Mesendoderm (in vitro differentiated cells): ENCODE measurements at regions not wholly inside any gene's neighbourhood (a gene's known extent, or its start where the extent isn't known, plus 50 kb on each side); places are given as distances from the start of the nearest gene placed in this dataset.
A peak's percentile ranks its signal among the peaks of the same experiment; 100 is the strongest.

Source experiments
- DNase-seq: peaks from one replicate; pipeline ENCODE4 v3.0.0; 2013
- H2AK5ac ChIP-seq: 2 replicates; pipeline ENCODE4 v1.6.1; 2013; ENCODE audit warnings: low read length, inconsistent platforms
- H2BK120ac ChIP-seq: 2 replicates; pipeline ENCODE4 v1.6.1; 2013; ENCODE audit warnings: low read depth, mild to moderate bottlenecking, low read length, moderate library complexity, mixed read lengths
- H2BK15ac ChIP-seq: replicated peaks from 2 replicates; pipeline ENCODE4 v1.6.1; 2013; ENCODE audit warnings: low read depth, mild to moderate bottlenecking, moderate library complexity
- H2BK5ac ChIP-seq: 2 replicates; pipeline ENCODE4 v1.6.1; 2013; ENCODE audit warnings: low read length, inconsistent platforms
- H3K18ac ChIP-seq: 2 replicates; pipeline ENCODE4 v1.6.1; 2013; ENCODE audit warnings: mild to moderate bottlenecking, low read length, mixed read lengths
- H3K23ac ChIP-seq: one replicate; pipeline ENCODE4 v1.6.1; 2013; ENCODE audit warnings: low read length
- H3K27ac ChIP-seq: 2 replicates; pipeline ENCODE4 v1.5.1; 2013; ENCODE audit warnings: low read depth, mild to moderate bottlenecking, inconsistent platforms, low read length, moderate library complexity
- H3K27me3 ChIP-seq: 2 replicates; pipeline ENCODE4 v1.6.1; 2013; ENCODE audit warnings: low read length, control low read depth, mild to moderate bottlenecking, inconsistent platforms; ENCODE audit not compliant: insufficient read depth, poor library complexity
- H3K36me3 ChIP-seq: 2 replicates; pipeline ENCODE4 v1.6.1; 2013; ENCODE audit warnings: low read length, inconsistent platforms; ENCODE audit not compliant: control insufficient read depth, insufficient read depth
- H3K4ac ChIP-seq: one replicate; pipeline ENCODE4 v1.6.1; 2013; ENCODE audit warnings: low read depth, mild to moderate bottlenecking, low read length, moderate library complexity
- H3K4me1 ChIP-seq: 2 replicates; pipeline ENCODE4 v1.6.1; 2013; ENCODE audit warnings: low read depth, low read length, inconsistent platforms; ENCODE audit not compliant: control insufficient read depth
- H3K4me2 ChIP-seq: 2 replicates; pipeline ENCODE4 v1.6.1; 2013; ENCODE audit warnings: low read length
- H3K4me3 ChIP-seq: 2 replicates; pipeline ENCODE4 v1.5.1; 2013; ENCODE audit warnings: mild to moderate bottlenecking, low read length
- H3K56ac ChIP-seq: one replicate; pipeline ENCODE4 v1.6.1; 2013; ENCODE audit warnings: low read length
- H3K79me1 ChIP-seq: 2 replicates; pipeline ENCODE4 v1.6.1; 2013; ENCODE audit warnings: low read length, inconsistent platforms
- H3K79me2 ChIP-seq: 2 replicates; pipeline ENCODE4 v1.6.1; 2013; ENCODE audit warnings: mild to moderate bottlenecking, low read length; ENCODE audit not compliant: control insufficient read depth, insufficient read depth
- H3K9ac ChIP-seq: 2 replicates; pipeline ENCODE4 v1.6.1; 2013; ENCODE audit warnings: low read length, inconsistent platforms
- H4K5ac ChIP-seq: one replicate; pipeline ENCODE4 v1.6.1; 2013; ENCODE audit warnings: low read length
- H4K8ac ChIP-seq: one replicate; pipeline ENCODE4 v1.6.1; 2013; ENCODE audit warnings: low read depth, mild to moderate bottlenecking, control low read depth, low read length, moderate library complexity
- WGBS: extraction: QIAGEN DNeasy Blood & Tissue Kit; methylation state at CpG from one replicate; pipeline ENCODE4 v1.1.7; 2013; ENCODE audit warnings: low lambda C conversion rate, missing lambda C conversion rate; ENCODE audit not compliant: insufficient coverage; ENCODE audit errors: extremely low coverage; 5-methylcytosine and 5-hydroxymethylcytosine counted together

DNA sequence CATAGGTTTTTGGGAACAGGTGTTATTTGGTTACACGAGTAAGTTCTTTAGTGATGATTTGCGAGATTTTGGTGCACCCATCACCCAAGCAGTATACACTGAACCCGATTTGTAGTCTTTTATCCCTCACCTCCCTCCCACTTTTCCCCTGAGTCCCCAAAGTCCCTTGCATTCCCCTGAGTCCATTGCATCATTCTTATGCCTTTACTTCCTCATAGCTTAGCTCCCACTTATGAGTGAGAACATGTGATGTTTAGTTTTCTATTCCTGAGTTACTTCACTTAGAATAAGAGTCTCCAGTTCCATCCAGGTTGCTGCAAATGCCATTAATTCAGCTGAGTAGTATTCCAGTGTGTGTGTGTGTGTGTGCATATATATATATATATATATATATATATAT is 97.2 kb upstream of the EDNRB start:
- no peak overlapping the region for H4K8ac ChIP-seq
- H3K4me2 ChIP-seq = no peak overlapping the region
- H3K27ac ChIP-seq = no peak overlapping the region
- H3K4me1 ChIP-seq = no peaks in the 10 kb centered on the region
- no peaks in the 10 kb centered on the region for H3K36me3 ChIP-seq
- H3K56ac ChIP-seq = no peak overlapping the region
- no CpG with 5 or more reads among the region's 3 CpGs for WGBS
- H3K27me3 ChIP-seq = no peaks in the 10 kb centered on the region
- no peak overlapping the region for H3K4me3 ChIP-seq
- no peak overlapping the region for H2BK15ac ChIP-seq
- H3K79me2 ChIP-seq = no peaks in the 10 kb centered on the region
- H3K9ac ChIP-seq = no peak overlapping the region
- peak; percentile 16 for DNase-seq
- no peak overlapping the region for H3K18ac ChIP-seq
- H2BK5ac ChIP-seq = no peak overlapping the region
- no peak overlapping the region for H4K5ac ChIP-seq
- H2AK5ac ChIP-seq = no peak overlapping the region
- H3K23ac ChIP-seq = no peak overlapping the region
- no peak overlapping the region for H2BK120ac ChIP-seq
- no peak overlapping the region for H3K4ac ChIP-seq
- H3K79me1 ChIP-seq = no peaks in the 10 kb centered on the region

DNA sequence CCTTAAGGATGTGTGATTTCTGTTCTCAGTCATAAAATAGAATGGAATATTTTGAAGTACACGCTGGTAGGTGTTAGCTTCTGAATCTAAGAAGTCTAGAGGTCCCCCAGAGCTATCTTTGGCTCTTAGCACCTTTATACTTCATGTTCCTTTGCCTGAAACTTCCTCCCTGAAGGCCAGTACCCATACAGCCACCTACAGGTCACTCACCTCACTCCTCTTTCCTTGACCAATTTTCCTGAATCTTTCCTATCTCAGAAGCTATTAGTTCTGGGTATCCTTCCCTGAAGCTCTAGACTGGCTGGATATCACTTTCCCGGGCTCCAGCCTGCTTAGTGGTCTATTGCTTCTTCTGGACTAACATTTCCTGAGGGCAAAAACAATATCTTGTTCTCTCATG is 93.4 kb upstream of the EDNRB start:
- DNase-seq = peak; percentile 39
- H3K36me3 ChIP-seq = no peaks in the 10 kb centered on the region
- H4K5ac ChIP-seq = no peak overlapping the region
- no peak overlapping the region for H2BK120ac ChIP-seq
- no peak overlapping the region for H3K23ac ChIP-seq
- H2BK15ac ChIP-seq = no peak overlapping the region
- H3K79me2 ChIP-seq = no peaks in the 10 kb centered on the region
- no peak overlapping the region for H4K8ac ChIP-seq
- H3K79me1 ChIP-seq = no peaks in the 10 kb centered on the region
- H3K27me3 ChIP-seq = no peaks in the 10 kb centered on the region
- H3K27ac ChIP-seq = no peak overlapping the region
- no peak overlapping the region for H3K4me2 ChIP-seq
- no peak overlapping the region for H2AK5ac ChIP-seq
- no peak overlapping the region for H3K4me3 ChIP-seq
- no peak overlapping the region for H3K18ac ChIP-seq
- H3K4ac ChIP-seq = no peak overlapping the region
- H3K56ac ChIP-seq = no peak overlapping the region
- no peaks in the 10 kb centered on the region for H3K4me1 ChIP-seq
- WGBS = no CpG with 5 or more reads among the region's 2 CpGs
- no peak overlapping the region for H3K9ac ChIP-seq
- no peak overlapping the region for H2BK5ac ChIP-seq

DNA sequence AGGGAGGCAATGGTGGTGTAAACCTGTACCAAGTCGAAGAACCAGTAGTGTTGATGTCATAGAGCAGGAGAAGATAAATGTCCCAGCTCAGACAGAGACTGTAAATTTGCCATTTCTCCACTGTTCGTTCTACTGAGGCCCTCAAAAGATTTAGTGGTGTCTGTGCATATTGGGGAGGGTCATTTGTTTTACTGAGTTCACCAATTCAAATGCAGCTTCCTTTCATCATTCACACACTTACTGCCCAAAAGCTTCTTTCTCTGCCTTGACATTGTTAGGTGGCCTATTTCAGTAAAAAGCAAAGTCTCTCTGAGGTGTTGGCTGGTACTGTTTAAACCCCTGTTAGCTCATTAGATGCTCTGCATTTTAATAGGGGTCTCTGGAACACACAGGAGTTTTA is 86.2 kb upstream of the EDNRB start:
- H2AK5ac ChIP-seq = no peak overlapping the region
- H4K5ac ChIP-seq = no peak overlapping the region
- no CpG with 5 or more reads among the region's 2 CpGs for WGBS
- no peak overlapping the region for H3K56ac ChIP-seq
- H3K79me1 ChIP-seq = no peaks in the 10 kb centered on the region
- no peak overlapping the region for H2BK15ac ChIP-seq
- no peak overlapping the region for H3K9ac ChIP-seq
- H2BK120ac ChIP-seq = no peak overlapping the region
- H3K4me3 ChIP-seq = no peak overlapping the region
- no peak overlapping the region for H3K4me2 ChIP-seq
- H3K4ac ChIP-seq = no peak overlapping the region
- H3K18ac ChIP-seq = no peak overlapping the region
- H3K23ac ChIP-seq = no peak overlapping the region
- no peak overlapping the region for H3K27ac ChIP-seq
- H4K8ac ChIP-seq = no peak overlapping the region
- no peak for DNase-seq
- no peaks in the 10 kb centered on the region for H3K36me3 ChIP-seq
- no peaks in the 10 kb centered on the region for H3K4me1 ChIP-seq
- no peaks in the 10 kb centered on the region for H3K79me2 ChIP-seq
- no peaks in the 10 kb centered on the region for H3K27me3 ChIP-seq
- no peak overlapping the region for H2BK5ac ChIP-seq

DNA sequence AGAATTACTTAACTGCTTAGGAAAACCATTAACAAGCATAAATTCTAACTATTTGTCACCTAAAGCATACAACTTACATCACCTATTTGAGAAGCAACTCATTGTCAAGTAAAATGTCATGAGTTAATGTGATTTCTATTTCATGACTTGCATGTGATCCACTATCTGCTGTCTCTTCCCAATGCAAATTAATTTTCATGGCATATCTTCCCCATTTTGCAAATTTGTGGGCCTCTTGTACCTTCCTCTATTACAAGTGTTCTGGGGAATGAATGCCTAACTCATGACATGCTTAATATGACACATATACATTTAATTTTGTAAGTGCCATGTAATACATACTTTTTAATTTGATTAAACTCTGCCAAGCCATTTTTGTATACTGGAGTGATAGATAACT is 81.1 kb upstream of the EDNRB start:
- no peak overlapping the region for H3K18ac ChIP-seq
- H2BK120ac ChIP-seq = no peak overlapping the region
- H2AK5ac ChIP-seq = no peak overlapping the region
- no peak overlapping the region for H2BK5ac ChIP-seq
- no peak overlapping the region for H3K56ac ChIP-seq
- H3K4me3 ChIP-seq = no peak overlapping the region
- no peaks in the 10 kb centered on the region for H3K79me2 ChIP-seq
- no peak overlapping the region for H3K4ac ChIP-seq
- H3K36me3 ChIP-seq = no peaks in the 10 kb centered on the region
- no peak overlapping the region for H3K4me2 ChIP-seq
- H3K27me3 ChIP-seq = no peaks in the 10 kb centered on the region
- no peak overlapping the region for H3K23ac ChIP-seq
- H3K4me1 ChIP-seq = no peaks in the 10 kb centered on the region
- H3K27ac ChIP-seq = no peak overlapping the region
- H4K5ac ChIP-seq = no peak overlapping the region
- no peak for DNase-seq
- no peak overlapping the region for H4K8ac ChIP-seq
- no peak overlapping the region for H3K9ac ChIP-seq
- no peaks in the 10 kb centered on the region for H3K79me1 ChIP-seq
- H2BK15ac ChIP-seq = no peak overlapping the region

DNA sequence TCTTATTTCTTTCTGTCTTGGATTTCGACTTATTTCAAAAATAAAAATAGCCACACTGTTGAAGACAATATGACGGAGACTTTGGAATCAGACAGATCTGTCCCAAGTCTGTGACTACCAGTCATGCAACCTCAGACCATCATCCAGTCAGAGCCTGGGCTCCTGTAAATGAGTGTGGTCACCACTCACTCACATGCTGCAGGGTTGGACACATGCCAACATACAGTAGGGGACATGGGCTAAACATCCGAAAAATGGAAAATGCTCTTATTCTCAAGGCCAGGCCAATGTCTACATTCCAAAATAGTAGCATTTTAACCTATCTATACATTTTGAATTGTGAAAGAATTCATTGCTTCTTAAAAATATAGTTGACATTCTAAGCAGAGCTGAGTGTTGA is 75.5 kb upstream of the EDNRB start:
- no peaks in the 10 kb centered on the region for H3K4me1 ChIP-seq
- WGBS = no CpG with 5 or more reads among the region's 3 CpGs
- no peak overlapping the region for H3K4ac ChIP-seq
- H3K56ac ChIP-seq = no peak overlapping the region
- H3K79me2 ChIP-seq = no peaks in the 10 kb centered on the region
- no peak overlapping the region for H2BK15ac ChIP-seq
- H3K79me1 ChIP-seq = no peaks in the 10 kb centered on the region
- no peak overlapping the region for H3K4me2 ChIP-seq
- no peak overlapping the region for H4K8ac ChIP-seq
- no peak for DNase-seq
- H3K27me3 ChIP-seq = no peaks in the 10 kb centered on the region
- H3K23ac ChIP-seq = no peak overlapping the region
- H3K4me3 ChIP-seq = no peak overlapping the region
- no peak overlapping the region for H4K5ac ChIP-seq
- no peak overlapping the region for H3K18ac ChIP-seq
- H2BK5ac ChIP-seq = no peak overlapping the region
- H3K36me3 ChIP-seq = no peaks in the 10 kb centered on the region
- no peak overlapping the region for H2BK120ac ChIP-seq
- H2AK5ac ChIP-seq = no peak overlapping the region
- no peak overlapping the region for H3K9ac ChIP-seq
- H3K27ac ChIP-seq = no peak overlapping the region

DNA sequence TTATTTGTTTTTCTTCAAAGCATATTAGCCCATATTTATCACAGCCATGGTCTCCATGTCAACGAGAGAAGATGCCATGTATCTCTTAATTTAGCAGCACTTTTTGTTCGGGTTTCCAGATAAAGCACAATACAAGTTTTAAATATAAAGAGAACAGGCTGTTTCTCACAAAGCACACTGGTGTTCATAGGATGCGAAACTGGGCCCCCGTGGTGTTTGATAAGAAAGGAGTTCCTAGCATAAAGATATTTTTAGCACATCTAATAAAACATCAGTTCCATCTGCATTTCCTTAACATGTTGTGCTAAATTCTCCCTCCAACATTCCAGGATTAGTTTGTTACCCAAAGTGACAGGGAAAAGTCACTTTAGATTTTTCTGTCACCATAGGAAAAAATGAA is 72.4 kb upstream of the EDNRB start:
- H2BK120ac ChIP-seq = no peak overlapping the region
- no peaks in the 10 kb centered on the region for H3K79me2 ChIP-seq
- no peak overlapping the region for H3K56ac ChIP-seq
- H3K23ac ChIP-seq = no peak overlapping the region
- no peak overlapping the region for H2AK5ac ChIP-seq
- no CpG with 5 or more reads among the region's 4 CpGs for WGBS
- H3K18ac ChIP-seq = no peak overlapping the region
- no peak overlapping the region for H3K9ac ChIP-seq
- no peaks in the 10 kb centered on the region for H3K79me1 ChIP-seq
- peaks cover 4% of the 10 kb centered on the region for H3K4me1 ChIP-seq
- no peak overlapping the region for H3K4me2 ChIP-seq
- H3K27ac ChIP-seq = no peak overlapping the region
- no peak overlapping the region for H4K5ac ChIP-seq
- no peak overlapping the region for H3K4ac ChIP-seq
- H2BK5ac ChIP-seq = no peak overlapping the region
- no peaks in the 10 kb centered on the region for H3K27me3 ChIP-seq
- DNase-seq = no peak
- no peak overlapping the region for H3K4me3 ChIP-seq
- no peak overlapping the region for H2BK15ac ChIP-seq
- no peak overlapping the region for H4K8ac ChIP-seq
- no peaks in the 10 kb centered on the region for H3K36me3 ChIP-seq
